ENCODE measurements at regions not wholly inside any gene's neighbourhood (a gene's known extent, or its start where the extent isn't known, plus 50 kb on each side); places are given as distances from the start of the nearest gene placed in this dataset.

DNA sequence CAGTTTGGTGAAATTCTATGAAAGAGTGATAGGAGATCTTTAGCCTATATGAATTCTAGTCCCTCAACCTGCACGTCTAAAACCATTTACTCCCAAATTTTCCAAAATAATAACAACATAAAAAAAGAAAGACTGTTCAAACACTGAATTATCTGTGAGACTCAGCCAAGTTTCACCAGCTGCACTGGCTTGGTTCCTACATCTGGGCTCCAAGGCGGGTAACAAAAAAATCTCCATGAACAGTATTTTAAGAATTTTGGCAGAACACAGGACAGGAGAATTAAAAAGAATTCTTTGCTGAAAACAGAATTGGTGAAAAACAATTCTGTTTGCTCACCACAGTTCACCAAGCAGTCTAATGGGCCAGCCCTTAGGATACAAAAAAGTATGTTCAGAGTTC lies 536.8 kb upstream of the ATP2B1 start (continued):
- TF ChIP-seq PBX3 (IDR thresholded peaks at IDR 0.05; ENCODE audit: insufficient replicate concordance, low read depth, low read length) (no peak), CHD2 (IDR thresholded peaks at IDR 0.05; ENCODE audit: borderline replicate concordance, low read depth, low read length) (no peak), IKZF2 (IDR thresholded peaks at IDR 0.05) (no peak)

- H3K27ac ChIP-seq (ENCODE audit: control insufficient read depth, insufficient read depth), result no peak overlapping the region
- H2AFZ ChIP-seq (ENCODE audit: control insufficient read depth, low read depth, low read length), result no peak overlapping the region
- FAIRE-seq, result no peak
- no peaks in the 10 kb centered on the region for H3K36me3 ChIP-seq (ENCODE audit: control insufficient read depth in 2 of 2, insufficient read depth in 2 of 2, low read length in 1 of 2)
- H3K4me2 ChIP-seq (ENCODE audit: control insufficient read depth, insufficient read depth), result no peak overlapping the region
- H3K9ac ChIP-seq (ENCODE audit: control insufficient read depth, insufficient read depth, low read length), result no peak overlapping the region
- CTCF ChIA-PET, result interaction anchor here (0.9 to 1.5 kb wide), 4 partner anchors 8 to 29 kb away, joined by 3 to 5 read pairs (median 3); no protein-coding TSS in a partner anchor
- WGBS (ENCODE audit: insufficient coverage, insufficient replicate concordance, low lambda C conversion rate, missing lambda C conversion rate), result 73% methylated on average over 3 of the region's 3 CpGs
- no peak for ATAC-seq
- DNase-seq (ENCODE audit: low read depth, low spot score), result no peak
- POLR2A ChIA-PET, result no interaction called here
- H3K4me3 ChIP-seq, result no peak overlapping the region
- H3K79me2 ChIP-seq (ENCODE audit: control insufficient read depth, insufficient read depth, low read length), result no peaks in the 10 kb centered on the region
- no peaks in the 10 kb centered on the region for H3K9me3 ChIP-seq (replicated peaks; ENCODE audit: control insufficient read depth, insufficient read depth, low read length)
- intact Hi-C loops (cut with micrococcal nuclease; ENCODE audit: unreplicated experiment) (no loop called here), in situ Hi-C loops (cut with MboI) (no loop called here)
- H4K20me1 ChIP-seq (ENCODE audit: control insufficient read depth, insufficient read depth), result no peaks in the 10 kb centered on the region
- H3K4me1 ChIP-seq (ENCODE audit: control insufficient read depth, insufficient read depth, low read length), result no peaks in the 10 kb centered on the region
- RAD21 ChIA-PET (ENCODE audit: unreplicated experiment), result no interaction called here
- BruUV-seq (replicated peaks), result no TSS peak
- H3K27me3 ChIP-seq (replicated peaks in 1 of 2; ENCODE audit: control insufficient read depth in 2 of 2, insufficient read depth in 2 of 2, low read length in 1 of 2), result no peaks in the 10 kb centered on the region; a peak in 1 of 4 replicates
- SMC1A ChIA-PET (ENCODE audit: uncharacterized antibody, unreplicated experiment), result interaction anchor here (0.7 to 1.3 kb wide), 3 partner anchors 16 to 671 kb away, joined by 3 to 5 read pairs (median 4); no protein-coding TSS in a partner anchor
- TF ChIP-seq NR2F1 (conservative IDR thresholded peaks at IDR 0.05) (no peak), SMC3 (IDR thresholded peaks at IDR 0.05; ENCODE audit: borderline replicate concordance, low read length) (no peak), EED (IDR thresholded peaks at IDR 0.05; ENCODE audit: low read depth) (no peak), STAT3 (IDR thresholded peaks at IDR 0.05; ENCODE audit: low read depth, low read length) (no peak), TCF3 (IDR thresholded peaks at IDR 0.05; ENCODE audit: borderline replicate concordance, insufficient read depth, low read depth, low read length) (no peak), SPI1 (IDR thresholded peaks at IDR 0.05; ENCODE audit: borderline replicate concordance, insufficient read depth, low read depth, low read length) (no peak), IRF4 (IDR thresholded peaks at IDR 0.05; ENCODE audit: low read depth, low read length) (no peak), DPF2 (IDR thresholded peaks at IDR 0.05) (no peak), RELB (IDR thresholded peaks at IDR 0.05; ENCODE audit: low read depth) (no peak), CREB1 (IDR thresholded peaks at IDR 0.05; ENCODE audit: low read depth) (no peak), SIN3A (IDR thresholded peaks at IDR 0.05; ENCODE audit: low read depth, low read length) (no peak), RCOR1 (conservative IDR thresholded peaks at IDR 0.05; ENCODE audit: low read depth, low read length) (no peak)
- TF ChIP-seq, protein P1, sequence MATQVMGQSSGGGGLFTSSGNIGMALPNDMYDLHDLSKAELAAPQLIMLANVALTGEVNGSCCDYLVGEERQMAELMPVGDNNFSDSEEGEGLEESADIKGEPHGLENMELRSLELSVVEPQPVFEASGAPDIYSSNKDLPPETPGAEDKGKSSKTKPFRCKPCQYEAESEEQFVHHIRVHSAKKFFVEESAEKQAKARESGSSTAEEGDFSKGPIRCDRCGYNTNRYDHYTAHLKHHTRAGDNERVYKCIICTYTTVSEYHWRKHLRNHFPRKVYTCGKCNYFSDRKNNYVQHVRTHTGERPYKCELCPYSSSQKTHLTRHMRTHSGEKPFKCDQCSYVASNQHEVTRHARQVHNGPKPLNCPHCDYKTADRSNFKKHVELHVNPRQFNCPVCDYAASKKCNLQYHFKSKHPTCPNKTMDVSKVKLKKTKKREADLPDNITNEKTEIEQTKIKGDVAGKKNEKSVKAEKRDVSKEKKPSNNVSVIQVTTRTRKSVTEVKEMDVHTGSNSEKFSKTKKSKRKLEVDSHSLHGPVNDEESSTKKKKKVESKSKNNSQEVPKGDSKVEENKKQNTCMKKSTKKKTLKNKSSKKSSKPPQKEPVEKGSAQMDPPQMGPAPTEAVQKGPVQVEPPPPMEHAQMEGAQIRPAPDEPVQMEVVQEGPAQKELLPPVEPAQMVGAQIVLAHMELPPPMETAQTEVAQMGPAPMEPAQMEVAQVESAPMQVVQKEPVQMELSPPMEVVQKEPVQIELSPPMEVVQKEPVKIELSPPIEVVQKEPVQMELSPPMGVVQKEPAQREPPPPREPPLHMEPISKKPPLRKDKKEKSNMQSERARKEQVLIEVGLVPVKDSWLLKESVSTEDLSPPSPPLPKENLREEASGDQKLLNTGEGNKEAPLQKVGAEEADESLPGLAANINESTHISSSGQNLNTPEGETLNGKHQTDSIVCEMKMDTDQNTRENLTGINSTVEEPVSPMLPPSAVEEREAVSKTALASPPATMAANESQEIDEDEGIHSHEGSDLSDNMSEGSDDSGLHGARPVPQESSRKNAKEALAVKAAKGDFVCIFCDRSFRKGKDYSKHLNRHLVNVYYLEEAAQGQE (IDR thresholded peaks at IDR 0.05; ENCODE audit: low read depth, low read length), result no peak
- TF ChIP-seq, protein P2, sequence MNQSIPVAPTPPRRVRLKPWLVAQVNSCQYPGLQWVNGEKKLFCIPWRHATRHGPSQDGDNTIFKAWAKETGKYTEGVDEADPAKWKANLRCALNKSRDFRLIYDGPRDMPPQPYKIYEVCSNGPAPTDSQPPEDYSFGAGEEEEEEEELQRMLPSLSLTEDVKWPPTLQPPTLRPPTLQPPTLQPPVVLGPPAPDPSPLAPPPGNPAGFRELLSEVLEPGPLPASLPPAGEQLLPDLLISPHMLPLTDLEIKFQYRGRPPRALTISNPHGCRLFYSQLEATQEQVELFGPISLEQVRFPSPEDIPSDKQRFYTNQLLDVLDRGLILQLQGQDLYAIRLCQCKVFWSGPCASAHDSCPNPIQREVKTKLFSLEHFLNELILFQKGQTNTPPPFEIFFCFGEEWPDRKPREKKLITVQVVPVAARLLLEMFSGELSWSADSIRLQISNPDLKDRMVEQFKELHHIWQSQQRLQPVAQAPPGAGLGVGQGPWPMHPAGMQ (IDR thresholded peaks at IDR 0.05; ENCODE audit: borderline replicate concordance), result no peak
Measured at GRCh38 chr12:90244232-90244631, 535.6 kb upstream of the ATP2B1 start.

Data from GM12878 (cell line).